ENCODE measurements at regions not wholly inside any gene's neighbourhood (a gene's known extent, or its start where the extent isn't known, plus 50 kb on each side); places are given as distances from the start of the nearest gene placed in this dataset.

GRCh38 chr3:106376016-106376570 lies 507.3 kb upstream of the CBLB start:
- TF ChIP-seq CTCF (conservative IDR thresholded peaks at IDR 0.05; ENCODE audit: low read depth in 2 of 2), result no peak
- no peak for TF ChIP-seq POLR2AphosphoS5 (IDR thresholded peaks at IDR 0.05; ENCODE audit: low read depth)
- TF ChIP-seq, protein P1, sequence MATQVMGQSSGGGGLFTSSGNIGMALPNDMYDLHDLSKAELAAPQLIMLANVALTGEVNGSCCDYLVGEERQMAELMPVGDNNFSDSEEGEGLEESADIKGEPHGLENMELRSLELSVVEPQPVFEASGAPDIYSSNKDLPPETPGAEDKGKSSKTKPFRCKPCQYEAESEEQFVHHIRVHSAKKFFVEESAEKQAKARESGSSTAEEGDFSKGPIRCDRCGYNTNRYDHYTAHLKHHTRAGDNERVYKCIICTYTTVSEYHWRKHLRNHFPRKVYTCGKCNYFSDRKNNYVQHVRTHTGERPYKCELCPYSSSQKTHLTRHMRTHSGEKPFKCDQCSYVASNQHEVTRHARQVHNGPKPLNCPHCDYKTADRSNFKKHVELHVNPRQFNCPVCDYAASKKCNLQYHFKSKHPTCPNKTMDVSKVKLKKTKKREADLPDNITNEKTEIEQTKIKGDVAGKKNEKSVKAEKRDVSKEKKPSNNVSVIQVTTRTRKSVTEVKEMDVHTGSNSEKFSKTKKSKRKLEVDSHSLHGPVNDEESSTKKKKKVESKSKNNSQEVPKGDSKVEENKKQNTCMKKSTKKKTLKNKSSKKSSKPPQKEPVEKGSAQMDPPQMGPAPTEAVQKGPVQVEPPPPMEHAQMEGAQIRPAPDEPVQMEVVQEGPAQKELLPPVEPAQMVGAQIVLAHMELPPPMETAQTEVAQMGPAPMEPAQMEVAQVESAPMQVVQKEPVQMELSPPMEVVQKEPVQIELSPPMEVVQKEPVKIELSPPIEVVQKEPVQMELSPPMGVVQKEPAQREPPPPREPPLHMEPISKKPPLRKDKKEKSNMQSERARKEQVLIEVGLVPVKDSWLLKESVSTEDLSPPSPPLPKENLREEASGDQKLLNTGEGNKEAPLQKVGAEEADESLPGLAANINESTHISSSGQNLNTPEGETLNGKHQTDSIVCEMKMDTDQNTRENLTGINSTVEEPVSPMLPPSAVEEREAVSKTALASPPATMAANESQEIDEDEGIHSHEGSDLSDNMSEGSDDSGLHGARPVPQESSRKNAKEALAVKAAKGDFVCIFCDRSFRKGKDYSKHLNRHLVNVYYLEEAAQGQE (IDR thresholded peaks at IDR 0.05; ENCODE audit: unreplicated experiment), result no peak
- TF ChIP-seq EZH2 (IDR thresholded peaks at IDR 0.05; ENCODE audit: low read depth, unreplicated experiment), result no peak

Data from GM23338 (cell line).